ENCODE measurements at regions not wholly inside any gene's neighbourhood (a gene's known extent, or its start where the extent isn't known, plus 50 kb on each side); places are given as distances from the start of the nearest gene placed in this dataset.
"Not testable (repeated sequence)": the region's sequence is repeated elsewhere in the genome, so short reads cannot be mapped to it uniquely, and the experiment has no call there.

- H3K4me3 ChIP-seq (ENCODE audit: low read depth, low read length), result no peak overlapping the region
- no peaks in the 10 kb centered on the region for H3K27me3 ChIP-seq (ENCODE audit: control insufficient read depth, insufficient read depth, low read length)
- no peaks in the 10 kb centered on the region for H3K4me1 ChIP-seq (ENCODE audit: control insufficient read depth, insufficient read depth, low read length)
- no peaks in the 10 kb centered on the region for H3K9me3 ChIP-seq (ENCODE audit: control insufficient read depth, insufficient read depth, low read length)
- H3K36me3 ChIP-seq (ENCODE audit: control insufficient read depth, insufficient read depth, low read length), result no peaks in the 10 kb centered on the region
- no peak overlapping the region for H3K9ac ChIP-seq (ENCODE audit: low read depth, low read length)
Measured at GRCh38 chr10:18793951-18794350, 134.7 kb downstream of the ARL5B start.

GRCh38 chr10:18795549-18795948 lies 136.3 kb downstream of the ARL5B start:
- Histone ChIP-seq H3K4me3 (ENCODE audit: low read depth, low read length) (no peak overlapping the region), H3K9me3 (ENCODE audit: control insufficient read depth, insufficient read depth, low read length) (no peaks in the 10 kb centered on the region), H3K4me1 (ENCODE audit: control insufficient read depth, insufficient read depth, low read length) (no peaks in the 10 kb centered on the region), H3K27me3 (ENCODE audit: control insufficient read depth, insufficient read depth, low read length) (no peaks in the 10 kb centered on the region), H3K36me3 (ENCODE audit: control insufficient read depth, insufficient read depth, low read length) (no peaks in the 10 kb centered on the region), H3K9ac (ENCODE audit: low read depth, low read length) (no peak overlapping the region)

GRCh38 chr10:18797286-18797685 lies 138.1 kb downstream of the ARL5B start:
- Histone ChIP-seq H3K4me1 (ENCODE audit: control insufficient read depth, insufficient read depth, low read length) (no peaks in the 10 kb centered on the region), H3K27me3 (ENCODE audit: control insufficient read depth, insufficient read depth, low read length) (no peaks in the 10 kb centered on the region), H3K9ac (ENCODE audit: low read depth, low read length) (no peak overlapping the region), H3K9me3 (ENCODE audit: control insufficient read depth, insufficient read depth, low read length) (no peaks in the 10 kb centered on the region), H3K4me3 (ENCODE audit: low read depth, low read length) (no peak overlapping the region), H3K36me3 (ENCODE audit: control insufficient read depth, insufficient read depth, low read length) (no peaks in the 10 kb centered on the region)

GRCh38 chr10:18822156-18822555 lies 162.9 kb downstream of the ARL5B start:
- Histone ChIP-seq H3K4me3 (ENCODE audit: low read depth, low read length) (no peak overlapping the region), H3K4me1 (ENCODE audit: control insufficient read depth, insufficient read depth, low read length) (no peaks in the 10 kb centered on the region), H3K9me3 (ENCODE audit: control insufficient read depth, insufficient read depth, low read length) (no peaks in the 10 kb centered on the region), H3K9ac (ENCODE audit: low read depth, low read length) (no peak overlapping the region), H3K36me3 (ENCODE audit: control insufficient read depth, insufficient read depth, low read length) (no peaks in the 10 kb centered on the region), H3K27me3 (ENCODE audit: control insufficient read depth, insufficient read depth, low read length) (no peaks in the 10 kb centered on the region)

- Histone ChIP-seq H3K36me3 (ENCODE audit: control insufficient read depth, insufficient read depth, low read length) (no peaks in the 10 kb centered on the region), H3K4me1 (ENCODE audit: control insufficient read depth, insufficient read depth, low read length) (no peaks in the 10 kb centered on the region), H3K9me3 (ENCODE audit: control insufficient read depth, insufficient read depth, low read length) (no peaks in the 10 kb centered on the region), H3K4me3 (ENCODE audit: low read depth, low read length) (no peak overlapping the region), H3K27me3 (ENCODE audit: control insufficient read depth, insufficient read depth, low read length) (no peaks in the 10 kb centered on the region), H3K9ac (ENCODE audit: low read depth, low read length) (no peak overlapping the region)
Measured at GRCh38 chr10:18829259-18829658, 170.0 kb downstream of the ARL5B start.

GRCh38 chr10:18830277-18830676 lies 171.0 kb downstream of the ARL5B start:
- Histone ChIP-seq H3K4me1 (ENCODE audit: control insufficient read depth, insufficient read depth, low read length) (no peaks in the 10 kb centered on the region), H3K36me3 (ENCODE audit: control insufficient read depth, insufficient read depth, low read length) (no peaks in the 10 kb centered on the region), H3K4me3 (ENCODE audit: low read depth, low read length) (no peak overlapping the region), H3K27me3 (ENCODE audit: control insufficient read depth, insufficient read depth, low read length) (no peaks in the 10 kb centered on the region), H3K9me3 (ENCODE audit: control insufficient read depth, insufficient read depth, low read length) (no peaks in the 10 kb centered on the region), H3K9ac (ENCODE audit: low read depth, low read length) (no peak overlapping the region)

GRCh38 chr10:18856623-18857022 lies 192.0 kb upstream of the MALRD1 start:
- not testable (repeated sequence) for H3K27me3 ChIP-seq (ENCODE audit: control insufficient read depth, insufficient read depth, low read length); H3K9me3 ChIP-seq (ENCODE audit: control insufficient read depth, insufficient read depth, low read length); H3K4me3 ChIP-seq (ENCODE audit: low read depth, low read length); H3K9ac ChIP-seq (ENCODE audit: low read depth, low read length); H3K4me1 ChIP-seq (ENCODE audit: control insufficient read depth, insufficient read depth, low read length); H3K36me3 ChIP-seq (ENCODE audit: control insufficient read depth, insufficient read depth, low read length)

GRCh38 chr10:18859659-18860058 lies 188.9 kb upstream of the MALRD1 start:
- H3K9ac ChIP-seq (ENCODE audit: low read depth, low read length), result no peak overlapping the region

GRCh38 chr10:18860186-18860585 lies 188.4 kb upstream of the MALRD1 start:
- Histone ChIP-seq H3K9ac (ENCODE audit: low read depth, low read length) (no peak overlapping the region), H3K4me1 (ENCODE audit: control insufficient read depth, insufficient read depth, low read length) (no peaks in the 10 kb centered on the region), H3K36me3 (ENCODE audit: control insufficient read depth, insufficient read depth, low read length) (no peaks in the 10 kb centered on the region), H3K9me3 (ENCODE audit: control insufficient read depth, insufficient read depth, low read length) (no peaks in the 10 kb centered on the region), H3K27me3 (ENCODE audit: control insufficient read depth, insufficient read depth, low read length) (no peaks in the 10 kb centered on the region), H3K4me3 (ENCODE audit: low read depth, low read length) (no peak overlapping the region)

More at GRCh38 chr10:18859659-18860058, 188.9 kb upstream of the MALRD1 start:
- Histone ChIP-seq H3K4me3 (ENCODE audit: low read depth, low read length) (no peak overlapping the region), H3K27me3 (ENCODE audit: control insufficient read depth, insufficient read depth, low read length) (no peaks in the 10 kb centered on the region), H3K36me3 (ENCODE audit: control insufficient read depth, insufficient read depth, low read length) (no peaks in the 10 kb centered on the region), H3K9me3 (ENCODE audit: control insufficient read depth, insufficient read depth, low read length) (no peaks in the 10 kb centered on the region), H3K4me1 (ENCODE audit: control insufficient read depth, insufficient read depth, low read length) (no peaks in the 10 kb centered on the region)

- Histone ChIP-seq H3K9ac (ENCODE audit: low read depth, low read length) (no peak overlapping the region), H3K36me3 (ENCODE audit: control insufficient read depth, insufficient read depth, low read length) (no peaks in the 10 kb centered on the region), H3K4me3 (ENCODE audit: low read depth, low read length) (no peak overlapping the region)
Measured at GRCh38 chr10:18860631-18861240, 187.9 kb upstream of the MALRD1 start.

GRCh38 chr10:18861382-18861781 lies 187.2 kb upstream of the MALRD1 start:
- Histone ChIP-seq H3K4me3 (ENCODE audit: low read depth, low read length) (no peak overlapping the region), H3K27me3 (ENCODE audit: control insufficient read depth, insufficient read depth, low read length) (no peaks in the 10 kb centered on the region), H3K36me3 (ENCODE audit: control insufficient read depth, insufficient read depth, low read length) (no peaks in the 10 kb centered on the region), H3K4me1 (ENCODE audit: control insufficient read depth, insufficient read depth, low read length) (no peaks in the 10 kb centered on the region), H3K9me3 (ENCODE audit: control insufficient read depth, insufficient read depth, low read length) (no peaks in the 10 kb centered on the region), H3K9ac (ENCODE audit: low read depth, low read length) (no peak overlapping the region)

More at GRCh38 chr10:18860631-18861240, 187.9 kb upstream of the MALRD1 start:
- Histone ChIP-seq H3K27me3 (ENCODE audit: control insufficient read depth, insufficient read depth, low read length) (no peaks in the 10 kb centered on the region), H3K4me1 (ENCODE audit: control insufficient read depth, insufficient read depth, low read length) (no peaks in the 10 kb centered on the region), H3K9me3 (ENCODE audit: control insufficient read depth, insufficient read depth, low read length) (no peaks in the 10 kb centered on the region)

GRCh38 chr10:18866852-18867251 lies 181.7 kb upstream of the MALRD1 start:
- no peak overlapping the region for H3K4me3 ChIP-seq (ENCODE audit: low read depth, low read length)
- no peaks in the 10 kb centered on the region for H3K9me3 ChIP-seq (ENCODE audit: control insufficient read depth, insufficient read depth, low read length)
- H3K9ac ChIP-seq (ENCODE audit: low read depth, low read length), result no peak overlapping the region
- H3K36me3 ChIP-seq (ENCODE audit: control insufficient read depth, insufficient read depth, low read length), result no peaks in the 10 kb centered on the region
- no peaks in the 10 kb centered on the region for H3K4me1 ChIP-seq (ENCODE audit: control insufficient read depth, insufficient read depth, low read length)
- H3K27me3 ChIP-seq (ENCODE audit: control insufficient read depth, insufficient read depth, low read length), result no peaks in the 10 kb centered on the region

All from iPS-15b (cell line).